GM12873 (cell line): ENCODE measurements at regions not wholly inside any gene's neighbourhood (a gene's known extent, or its start where the extent isn't known, plus 50 kb on each side); places are given as distances from the start of the nearest gene placed in this dataset.

Experiments used
- CTCF ChIP-seq: IDR thresholded peaks from 2 replicates; pipeline ENCODE4 v1.5.1; 2012; ENCODE audit warnings: low read depth, mild to moderate bottlenecking, moderate library complexity, low read length, control low read depth; ENCODE audit not compliant: insufficient read depth; ENCODE audit errors: missing control alignments

- no peak for TF ChIP-seq CTCF
Observed at GRCh38 chr18:78639006-78639950, 340.3 kb upstream of the SALL3 start.

DNA sequence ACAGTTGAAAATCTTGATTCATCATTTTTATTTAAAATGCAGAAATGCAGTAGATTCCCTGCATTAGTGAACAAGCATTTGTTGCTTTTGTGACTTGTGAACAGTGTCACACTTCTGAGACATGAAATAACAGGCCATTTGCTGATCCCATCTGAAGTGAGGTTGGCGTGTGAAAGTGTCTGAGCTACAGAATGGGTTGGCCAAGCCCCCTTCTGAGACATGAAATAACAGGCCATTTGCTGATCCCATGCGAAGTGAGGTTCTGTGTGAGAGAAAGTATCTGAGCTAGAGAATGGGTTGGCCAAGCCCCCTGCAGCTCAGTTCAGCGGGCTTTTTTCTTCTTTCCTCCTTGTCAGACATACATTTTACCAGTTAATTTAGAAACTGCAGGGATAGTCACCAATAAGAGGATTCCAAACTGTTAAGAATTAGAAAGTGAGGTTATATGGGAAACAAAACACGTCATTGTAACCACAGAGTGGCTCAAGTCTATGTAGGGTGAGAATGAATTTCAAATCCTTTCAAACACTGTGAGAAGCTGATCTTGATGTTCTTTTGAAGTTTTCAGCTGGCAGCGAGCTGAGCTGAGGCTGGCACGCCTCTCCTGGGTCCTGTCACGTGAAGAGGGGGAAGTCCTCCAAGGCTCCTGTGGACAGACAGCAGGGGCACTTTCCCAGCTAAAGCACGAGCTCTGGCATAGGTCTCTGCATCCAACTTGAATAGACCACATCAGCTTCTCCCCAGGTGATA, 339.2 kb upstream of the SALL3 start:
- TF ChIP-seq CTCF: no peak

- TF ChIP-seq CTCF: no peak
Observed at GRCh38 chr18:78641689-78642231, 337.9 kb upstream of the SALL3 start.

- no peak for TF ChIP-seq CTCF
Observed at GRCh38 chr18:78642296-78642951, 337.2 kb upstream of the SALL3 start.

- TF ChIP-seq CTCF: no peak
Observed at GRCh38 chr18:78643004-78643403, 336.6 kb upstream of the SALL3 start.

DNA sequence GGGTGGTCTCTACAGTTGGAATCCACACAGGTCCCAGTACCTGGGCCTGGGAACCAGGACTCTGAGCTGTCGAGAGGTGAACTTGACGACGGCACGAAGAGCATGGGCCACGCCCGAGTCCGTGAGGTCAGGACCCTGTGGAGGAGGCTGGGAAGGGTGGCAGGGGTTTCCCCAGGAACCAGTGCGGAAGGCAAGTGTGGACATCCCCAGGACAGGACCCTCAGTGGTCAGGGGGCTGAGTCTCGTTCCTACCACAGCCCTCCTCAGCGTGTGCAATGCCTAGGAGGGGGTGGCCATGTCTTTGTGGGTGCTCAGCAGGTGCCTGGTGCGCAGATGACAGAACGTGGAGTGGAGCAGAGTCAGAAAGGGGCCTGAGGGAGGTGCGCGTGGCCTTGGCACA, 335.6 kb upstream of the SALL3 start:
- no peak for TF ChIP-seq CTCF
